WTC11 (cell line): ENCODE measurements at regions not wholly inside any gene's neighbourhood (a gene's known extent, or its start where the extent isn't known, plus 50 kb on each side); places are given as distances from the start of the nearest gene placed in this dataset.

Source experiments
- ATF1 ChIP-seq: sonication (generic); formaldehyde crosslinking; IDR thresholded peaks from 2 replicates; pipeline ENCODE4 v1.8.1; 2023; ENCODE audit warnings: mild to moderate bottlenecking, moderate library complexity, missing genetic modification reagents
- FOXK1 ChIP-seq: sonication (generic); formaldehyde crosslinking; IDR thresholded peaks from 2 replicates; pipeline ENCODE4 v1.8.0; 2022; ENCODE audit warnings: mild to moderate bottlenecking, moderate library complexity, missing genetic modification reagents
- FOXP1 ChIP-seq: sonication (generic); formaldehyde crosslinking; IDR thresholded peaks from 2 replicates; pipeline ENCODE4 v1.8.0; 2022; ENCODE audit warnings: missing genetic modification reagents, mild to moderate bottlenecking, moderate library complexity, borderline replicate concordance
- JUN ChIP-seq: sonication (generic); formaldehyde crosslinking; IDR thresholded peaks from 2 replicates; pipeline ENCODE4 v1.8.0; 2023; ENCODE audit warnings: mild to moderate bottlenecking, missing genetic modification reagents
- MYBL2 ChIP-seq: sonication (generic); formaldehyde crosslinking; IDR thresholded peaks from 2 replicates; pipeline ENCODE4 v1.8.1; 2023; ENCODE audit warnings: mild to moderate bottlenecking, moderate library complexity, missing genetic modification reagents
- SMAD4 ChIP-seq: sonication (generic); formaldehyde crosslinking; IDR thresholded peaks from 2 replicates; pipeline ENCODE4 v1.8.0; 2022; ENCODE audit warnings: mild to moderate bottlenecking, missing genetic modification reagents
- ZNF263 ChIP-seq: sonication (generic); formaldehyde crosslinking; IDR thresholded peaks from 2 replicates; pipeline ENCODE4 v1.8.1; 2022; ENCODE audit warnings: low read depth, mild to moderate bottlenecking, moderate library complexity, missing genetic modification reagents
- TF ChIP-seq, protein P1 (sequence below): sonication (generic); formaldehyde crosslinking; IDR thresholded peaks from 2 replicates; pipeline ENCODE4 v1.8.1; 2023; ENCODE audit warnings: mild to moderate bottlenecking, moderate library complexity, missing genetic modification reagents
- TF ChIP-seq, protein P2 (sequence below): fragments of 200-600 bp; IDR thresholded peaks from 2 replicates; pipeline ENCODE4 v1.8.0; 2022; ENCODE audit warnings: antibody characterized with exemption
- TF ChIP-seq, protein P3 (sequence below): sonication (generic); formaldehyde crosslinking; IDR thresholded peaks from 2 replicates; pipeline ENCODE4 v1.8.1; 2023; ENCODE audit warnings: mild to moderate bottlenecking, missing genetic modification reagents, moderate library complexity
- TF ChIP-seq, protein P4 (sequence below): sonication (generic); formaldehyde crosslinking; IDR thresholded peaks from 2 replicates; pipeline ENCODE4 v1.8.1; 2023; ENCODE audit warnings: mild to moderate bottlenecking, missing genetic modification reagents, borderline replicate concordance

DNA sequence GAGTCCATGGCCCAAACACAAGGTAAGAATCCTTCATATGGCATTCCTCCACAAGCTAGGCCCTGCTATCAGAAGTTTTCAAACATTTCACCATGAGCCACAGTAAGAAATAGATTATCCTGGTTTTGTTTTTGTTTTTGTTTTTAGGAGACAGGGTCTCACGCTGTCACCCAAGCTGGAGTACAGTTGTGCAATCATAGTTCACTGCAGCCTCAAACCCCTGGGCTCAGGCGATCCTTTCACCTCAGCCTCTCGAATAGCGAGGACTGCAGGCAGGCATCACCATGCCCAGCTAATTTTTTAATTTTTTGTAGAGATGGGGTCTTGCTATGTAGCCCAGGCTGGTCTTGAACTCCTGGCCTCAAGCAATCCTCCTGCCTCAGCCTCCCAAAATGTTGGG lies 218.8 kb downstream of the TOMM20 start:
- TF ChIP-seq, protein P1, sequence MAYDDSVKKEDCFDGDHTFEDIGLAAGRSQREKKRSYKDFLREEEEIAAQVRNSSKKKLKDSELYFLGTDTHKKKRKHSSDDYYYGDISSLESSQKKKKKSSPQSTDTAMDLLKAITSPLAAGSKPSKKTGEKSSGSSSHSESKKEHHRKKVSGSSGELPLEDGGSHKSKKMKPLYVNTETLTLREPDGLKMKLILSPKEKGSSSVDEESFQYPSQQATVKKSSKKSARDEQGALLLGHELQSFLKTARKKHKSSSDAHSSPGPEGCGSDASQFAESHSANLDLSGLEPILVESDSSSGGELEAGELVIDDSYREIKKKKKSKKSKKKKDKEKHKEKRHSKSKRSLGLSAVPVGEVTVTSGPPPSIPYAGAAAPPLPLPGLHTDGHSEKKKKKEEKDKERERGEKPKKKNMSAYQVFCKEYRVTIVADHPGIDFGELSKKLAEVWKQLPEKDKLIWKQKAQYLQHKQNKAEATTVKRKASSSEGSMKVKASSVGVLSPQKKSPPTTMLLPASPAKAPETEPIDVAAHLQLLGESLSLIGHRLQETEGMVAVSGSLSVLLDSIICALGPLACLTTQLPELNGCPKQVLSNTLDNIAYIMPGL (CRISPR knock-in tag), result no peak
- TF ChIP-seq MYBL2 (CRISPR knock-in tag), result no peak
- TF ChIP-seq FOXP1 (CRISPR knock-in tag), result no peak
- TF ChIP-seq, protein P2, sequence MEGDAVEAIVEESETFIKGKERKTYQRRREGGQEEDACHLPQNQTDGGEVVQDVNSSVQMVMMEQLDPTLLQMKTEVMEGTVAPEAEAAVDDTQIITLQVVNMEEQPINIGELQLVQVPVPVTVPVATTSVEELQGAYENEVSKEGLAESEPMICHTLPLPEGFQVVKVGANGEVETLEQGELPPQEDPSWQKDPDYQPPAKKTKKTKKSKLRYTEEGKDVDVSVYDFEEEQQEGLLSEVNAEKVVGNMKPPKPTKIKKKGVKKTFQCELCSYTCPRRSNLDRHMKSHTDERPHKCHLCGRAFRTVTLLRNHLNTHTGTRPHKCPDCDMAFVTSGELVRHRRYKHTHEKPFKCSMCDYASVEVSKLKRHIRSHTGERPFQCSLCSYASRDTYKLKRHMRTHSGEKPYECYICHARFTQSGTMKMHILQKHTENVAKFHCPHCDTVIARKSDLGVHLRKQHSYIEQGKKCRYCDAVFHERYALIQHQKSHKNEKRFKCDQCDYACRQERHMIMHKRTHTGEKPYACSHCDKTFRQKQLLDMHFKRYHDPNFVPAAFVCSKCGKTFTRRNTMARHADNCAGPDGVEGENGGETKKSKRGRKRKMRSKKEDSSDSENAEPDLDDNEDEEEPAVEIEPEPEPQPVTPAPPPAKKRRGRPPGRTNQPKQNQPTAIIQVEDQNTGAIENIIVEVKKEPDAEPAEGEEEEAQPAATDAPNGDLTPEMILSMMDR, result no peak
- TF ChIP-seq, protein P3, sequence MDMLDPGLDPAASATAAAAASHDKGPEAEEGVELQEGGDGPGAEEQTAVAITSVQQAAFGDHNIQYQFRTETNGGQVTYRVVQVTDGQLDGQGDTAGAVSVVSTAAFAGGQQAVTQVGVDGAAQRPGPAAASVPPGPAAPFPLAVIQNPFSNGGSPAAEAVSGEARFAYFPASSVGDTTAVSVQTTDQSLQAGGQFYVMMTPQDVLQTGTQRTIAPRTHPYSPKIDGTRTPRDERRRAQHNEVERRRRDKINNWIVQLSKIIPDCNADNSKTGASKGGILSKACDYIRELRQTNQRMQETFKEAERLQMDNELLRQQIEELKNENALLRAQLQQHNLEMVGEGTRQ (CRISPR knock-in tag), result no peak
- TF ChIP-seq FOXK1 (CRISPR knock-in tag), result no peak
- no peak for TF ChIP-seq SMAD4 (CRISPR knock-in tag)
- no peak for TF ChIP-seq ATF1 (CRISPR knock-in tag)
- no peak for TF ChIP-seq JUN
- TF ChIP-seq, protein P4, sequence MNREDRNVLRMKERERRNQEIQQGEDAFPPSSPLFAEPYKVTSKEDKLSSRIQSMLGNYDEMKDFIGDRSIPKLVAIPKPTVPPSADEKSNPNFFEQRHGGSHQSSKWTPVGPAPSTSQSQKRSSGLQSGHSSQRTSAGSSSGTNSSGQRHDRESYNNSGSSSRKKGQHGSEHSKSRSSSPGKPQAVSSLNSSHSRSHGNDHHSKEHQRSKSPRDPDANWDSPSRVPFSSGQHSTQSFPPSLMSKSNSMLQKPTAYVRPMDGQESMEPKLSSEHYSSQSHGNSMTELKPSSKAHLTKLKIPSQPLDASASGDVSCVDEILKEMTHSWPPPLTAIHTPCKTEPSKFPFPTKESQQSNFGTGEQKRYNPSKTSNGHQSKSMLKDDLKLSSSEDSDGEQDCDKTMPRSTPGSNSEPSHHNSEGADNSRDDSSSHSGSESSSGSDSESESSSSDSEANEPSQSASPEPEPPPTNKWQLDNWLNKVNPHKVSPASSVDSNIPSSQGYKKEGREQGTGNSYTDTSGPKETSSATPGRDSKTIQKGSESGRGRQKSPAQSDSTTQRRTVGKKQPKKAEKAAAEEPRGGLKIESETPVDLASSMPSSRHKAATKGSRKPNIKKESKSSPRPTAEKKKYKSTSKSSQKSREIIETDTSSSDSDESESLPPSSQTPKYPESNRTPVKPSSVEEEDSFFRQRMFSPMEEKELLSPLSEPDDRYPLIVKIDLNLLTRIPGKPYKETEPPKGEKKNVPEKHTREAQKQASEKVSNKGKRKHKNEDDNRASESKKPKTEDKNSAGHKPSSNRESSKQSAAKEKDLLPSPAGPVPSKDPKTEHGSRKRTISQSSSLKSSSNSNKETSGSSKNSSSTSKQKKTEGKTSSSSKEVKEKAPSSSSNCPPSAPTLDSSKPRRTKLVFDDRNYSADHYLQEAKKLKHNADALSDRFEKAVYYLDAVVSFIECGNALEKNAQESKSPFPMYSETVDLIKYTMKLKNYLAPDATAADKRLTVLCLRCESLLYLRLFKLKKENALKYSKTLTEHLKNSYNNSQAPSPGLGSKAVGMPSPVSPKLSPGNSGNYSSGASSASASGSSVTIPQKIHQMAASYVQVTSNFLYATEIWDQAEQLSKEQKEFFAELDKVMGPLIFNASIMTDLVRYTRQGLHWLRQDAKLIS, result no peak
- TF ChIP-seq ZNF263 (CRISPR knock-in tag), result no peak
